NCI-H526 treated with DMSO at 0.1 percent for 48 hours (cell line): ENCODE measurements at regions not wholly inside any gene's neighbourhood (a gene's known extent, or its start where the extent isn't known, plus 50 kb on each side); places are given as distances from the start of the nearest gene placed in this dataset.

Experiments
- DNase-seq: peaks from one replicate; lab custom pipeline; 2025; lab: John Stamatoyannopoulos, UW

- DNase-seq = no peak
These were observed 61.4 kb downstream of the TM2D3 start for GRCh38 chr15:101590785-101591184.

DNA sequence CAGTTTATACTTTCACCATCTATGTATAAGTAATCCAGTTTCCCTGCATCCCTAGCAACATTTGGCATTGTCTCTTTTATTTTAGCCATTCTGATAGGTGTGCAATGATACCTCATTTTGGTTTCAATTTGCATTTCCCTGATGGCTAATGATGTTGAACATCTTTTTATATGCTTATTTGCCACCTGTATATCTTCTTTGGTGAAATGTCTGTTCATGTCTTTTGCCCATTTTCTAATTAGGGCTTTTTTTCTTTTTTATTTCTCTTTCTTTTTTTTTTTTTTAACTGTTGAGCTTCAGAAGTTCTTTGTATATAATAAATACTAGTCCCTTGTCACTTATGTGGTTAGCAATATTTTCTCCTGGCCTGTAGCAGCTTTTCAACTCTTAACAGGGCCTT lies 68.9 kb downstream of the TM2D3 start:
- DNase-seq = no peak

DNA sequence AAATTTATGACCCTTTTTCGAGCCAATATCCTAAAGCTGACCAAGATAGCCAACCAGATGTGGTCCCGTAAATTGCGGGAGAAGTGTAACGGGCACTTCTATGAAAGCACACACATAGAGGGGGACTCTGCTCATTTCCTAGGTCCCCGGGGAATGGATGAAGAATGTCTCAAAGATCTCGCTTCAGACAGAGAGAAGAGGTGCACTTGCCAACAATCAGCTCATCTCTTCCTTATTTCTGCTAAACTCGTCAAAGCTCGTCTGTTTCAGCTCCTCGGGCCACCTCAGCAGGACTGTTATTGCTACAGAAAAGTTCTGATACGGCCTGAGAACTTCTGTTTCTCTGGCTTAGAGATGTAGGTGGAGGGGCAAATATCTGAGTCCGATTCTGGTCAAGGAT lies 71.8 kb downstream of the TM2D3 start:
- DNase-seq = no peak

DNA sequence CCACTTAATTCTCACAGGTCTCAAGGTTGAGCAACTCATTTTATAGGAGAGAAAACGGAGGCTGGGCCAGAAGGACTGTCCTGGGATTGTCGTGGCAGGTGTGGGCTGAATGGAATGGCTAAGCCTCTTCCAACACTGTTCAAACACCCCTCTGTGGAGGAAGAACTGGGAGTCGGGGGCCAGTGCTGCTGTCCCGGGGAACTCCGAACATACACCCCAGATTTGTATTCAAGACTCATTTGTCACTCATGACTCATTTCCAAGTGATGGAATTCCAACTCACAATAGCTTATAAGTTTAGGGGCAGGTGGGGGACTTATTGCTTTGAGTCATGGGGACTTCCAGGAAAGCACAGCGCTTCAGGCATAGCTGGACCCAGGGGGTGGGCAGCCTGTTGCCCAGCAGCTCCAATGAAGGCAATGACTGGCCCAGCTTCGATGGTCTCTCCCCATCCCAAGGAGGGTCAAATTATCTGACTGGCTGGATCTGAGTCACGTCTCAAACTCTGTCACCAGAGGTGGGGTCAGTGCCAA lies 72.5 kb downstream of the TM2D3 start:
- DNase-seq = no peak

GRCh38 chr15:101578443-101578894 lies 73.7 kb downstream of the TM2D3 start:
- peak; percentile 5 for DNase-seq

GRCh38 chr15:101573951-101574350 lies 78.2 kb downstream of the TM2D3 start:
- DNase-seq = no peak

DNA sequence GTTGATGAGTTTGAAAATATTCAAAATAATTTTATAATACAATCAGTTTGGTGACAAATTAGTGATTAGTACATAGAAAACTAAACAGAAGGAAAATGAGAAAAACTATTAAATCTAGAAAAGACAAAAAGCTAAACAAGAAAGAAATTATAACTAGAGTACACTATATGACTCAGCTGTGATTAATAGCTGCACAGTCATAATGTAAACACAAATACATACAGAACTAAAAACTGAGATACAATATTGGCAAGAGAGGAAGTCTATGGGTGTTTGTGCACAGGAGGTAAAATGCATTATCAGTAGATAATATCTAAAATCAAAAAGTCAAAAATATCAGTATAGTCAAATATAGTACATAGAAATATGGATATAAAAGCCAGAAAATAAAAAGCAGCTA lies 80.7 kb upstream of the PCSK6 start:
- DNase-seq = no peak

DNA sequence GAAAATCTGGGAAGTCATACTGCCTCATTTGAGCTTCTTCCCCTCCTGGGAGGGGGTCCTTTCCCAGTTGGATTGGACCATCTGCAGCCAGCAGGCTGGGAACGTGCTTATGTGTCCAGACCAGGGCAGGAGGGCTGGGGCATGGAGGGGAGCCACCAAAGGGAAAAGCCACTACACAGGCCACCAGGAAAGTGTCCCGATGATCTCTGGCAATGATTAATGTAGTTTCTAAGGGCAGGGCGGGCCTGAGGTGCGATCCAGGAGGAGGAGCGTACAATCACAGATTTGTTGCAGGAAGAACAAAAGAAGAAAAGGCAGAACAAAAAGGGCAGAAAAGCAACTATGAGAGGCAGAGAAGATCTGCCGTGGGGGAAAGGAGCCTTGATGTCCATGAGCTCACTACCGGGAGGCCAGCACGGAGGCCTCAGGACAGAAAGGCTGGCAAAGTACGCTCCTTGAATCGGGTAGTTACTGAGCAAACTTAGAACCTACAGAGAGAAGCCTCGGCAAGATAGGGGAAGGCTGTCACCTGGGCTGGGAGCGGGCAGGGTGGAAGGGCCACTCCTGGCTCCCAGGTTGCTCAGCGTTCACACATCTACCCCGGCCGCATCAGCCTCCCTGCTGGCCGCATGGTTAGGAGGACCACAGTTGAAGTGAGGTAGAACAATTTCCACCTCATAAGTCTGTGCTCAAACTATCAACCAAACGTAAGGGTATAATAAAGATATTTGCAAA lies 79.5 kb upstream of the PCSK6 start:
- DNase-seq = no peak

DNA sequence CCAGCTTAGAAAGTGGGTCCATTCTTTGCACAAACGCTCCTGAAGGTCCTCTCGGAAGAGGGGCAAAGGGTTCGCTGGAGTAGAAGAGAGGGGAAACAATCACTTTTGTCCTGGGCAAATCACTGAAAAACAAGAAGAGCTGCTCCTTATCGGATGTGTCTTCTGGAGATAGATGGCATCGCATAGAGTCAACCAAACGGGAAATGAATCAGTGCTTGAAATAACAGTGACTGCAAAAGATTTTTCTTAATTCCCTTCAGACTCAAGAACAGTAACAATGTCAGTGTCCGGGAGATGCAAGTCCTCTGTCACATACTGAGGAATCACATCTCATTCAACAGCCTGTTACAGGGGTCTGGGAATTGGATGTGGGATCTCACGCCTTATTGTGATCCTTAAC lies 78.8 kb upstream of the PCSK6 start:
- no peak for DNase-seq

GRCh38 chr15:101566748-101567488 lies 77.4 kb upstream of the PCSK6 start:
- DNase-seq = no peak

- no peak for DNase-seq
These were observed 75.9 kb upstream of the PCSK6 start for GRCh38 chr15:101565377-101565776.

GRCh38 chr15:101563176-101563796 lies 73.8 kb upstream of the PCSK6 start:
- DNase-seq = no peak

- DNase-seq = no peak
These were observed 73.0 kb upstream of the PCSK6 start for GRCh38 chr15:101562428-101563059.

DNA sequence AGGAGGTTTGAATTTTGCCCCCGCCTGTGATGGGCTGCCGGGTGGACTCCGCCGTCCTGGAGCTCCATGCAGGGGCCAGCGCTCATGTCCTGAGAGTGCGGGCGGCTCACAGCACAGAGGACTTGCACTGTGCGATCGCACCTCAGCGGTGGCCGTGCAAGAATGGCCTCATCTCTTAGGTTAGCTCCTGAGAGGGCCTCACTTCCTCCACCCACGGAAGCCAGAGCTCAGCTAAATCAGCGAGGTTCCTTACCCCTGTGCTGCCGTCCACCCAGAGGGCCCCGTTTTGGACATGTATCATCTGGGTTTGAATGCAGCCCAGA lies 72.0 kb upstream of the PCSK6 start:
- DNase-seq = no peak

- DNase-seq = no peak
These were observed 71.4 kb upstream of the PCSK6 start for GRCh38 chr15:101560722-101561583.

- no peak for DNase-seq
These were observed 70.4 kb upstream of the PCSK6 start for GRCh38 chr15:101559952-101560351.

DNA sequence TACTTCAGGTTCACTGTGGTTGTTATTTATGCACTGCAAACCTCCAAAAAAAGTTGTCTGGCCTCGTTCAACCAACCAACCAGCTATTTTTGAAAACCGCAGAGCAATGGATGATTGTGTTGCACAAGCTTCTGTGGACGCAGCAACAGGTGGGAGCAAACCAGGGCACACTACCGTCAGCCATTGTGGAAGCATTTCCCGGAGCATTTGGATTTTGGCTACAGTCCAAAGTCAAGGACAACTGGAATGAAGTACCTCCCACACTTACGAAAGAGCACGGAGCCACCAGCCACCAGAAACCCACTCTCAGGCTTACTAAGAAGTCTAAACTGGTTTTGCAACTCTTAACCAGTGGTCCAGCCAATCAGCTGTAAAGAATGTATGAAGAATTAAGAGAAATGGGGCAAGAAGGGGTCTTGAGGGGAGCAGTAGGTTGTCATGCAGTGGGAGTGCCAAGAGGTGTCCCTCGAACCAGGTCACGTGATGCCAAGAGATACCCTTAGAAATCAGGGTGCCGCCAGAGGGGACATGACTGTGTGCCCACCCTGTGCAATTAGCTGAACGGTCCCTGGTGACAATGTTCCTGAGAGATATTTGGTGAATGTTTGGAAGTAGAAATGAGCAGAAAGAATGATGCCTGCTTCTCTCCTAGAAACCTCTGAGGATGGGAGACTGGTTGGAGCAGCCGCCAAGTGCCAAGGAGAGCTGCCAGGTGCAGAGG lies 68.9 kb upstream of the PCSK6 start:
- DNase-seq = no peak

DNA sequence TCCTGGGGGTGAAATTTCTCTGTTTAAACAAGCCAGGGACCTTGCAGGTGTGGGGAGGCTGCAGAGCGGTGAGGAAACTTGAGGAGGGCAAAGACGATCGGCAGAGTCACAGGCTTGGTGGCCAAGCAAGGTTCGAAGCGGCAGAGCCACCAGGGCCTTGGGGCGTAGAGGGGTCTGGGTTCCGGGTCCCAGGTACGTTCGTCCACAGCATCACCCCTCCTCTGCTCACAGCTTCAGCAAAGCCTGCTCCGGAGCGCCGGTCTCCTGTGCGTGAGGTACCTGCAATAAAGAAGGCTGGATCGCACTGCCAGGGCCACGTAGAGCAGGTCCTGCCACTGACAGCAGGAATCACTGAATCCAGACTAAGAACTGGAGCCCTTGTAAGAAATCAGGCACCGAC lies 66.8 kb upstream of the PCSK6 start:
- no peak for DNase-seq

- no peak for DNase-seq
These were observed 64.8 kb upstream of the PCSK6 start for GRCh38 chr15:101554115-101554915.
